Hematopoietic multipotent progenitor cell (in vitro differentiated cells): ENCODE measurements at regions not wholly inside any gene's neighbourhood (a gene's known extent, or its start where the extent isn't known, plus 50 kb on each side); places are given as distances from the start of the nearest gene placed in this dataset.
"Not testable (repeated sequence)": the region's sequence is repeated elsewhere in the genome, so short reads cannot be mapped to it uniquely, and the experiment has no call there.

Experiments used
- DNase-seq, 3 donors: peaks; one replicate each; pipeline ENCODE4 v3.0.0-alpha.2; 2011 to 2015; ENCODE audit warnings: low read depth in 2 of 3, low spot score in 2 of 3

DNA sequence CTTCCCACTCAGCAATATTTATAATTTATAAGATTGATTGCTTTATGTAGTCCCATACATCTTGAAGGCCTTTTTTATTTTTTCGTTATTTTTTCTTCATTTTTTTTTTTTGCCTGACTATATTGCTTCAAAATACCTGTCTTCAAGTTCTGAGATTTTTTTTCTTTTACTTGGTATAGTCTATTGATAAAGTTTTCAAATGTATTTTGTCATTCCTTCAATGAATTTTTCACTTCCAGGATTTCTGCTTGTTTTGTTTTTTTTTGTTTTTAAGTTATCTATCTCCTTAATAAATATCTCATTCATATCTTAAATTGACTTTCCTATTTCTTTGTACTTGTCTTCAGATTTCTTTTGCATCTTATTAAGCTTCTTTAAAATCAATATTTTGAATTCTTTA lies 905.6 kb upstream of the CDH6 start:
- no peak for DNase-seq

- no peak for DNase-seq
Measured at GRCh38 chr5:30279237-30279636, 914.2 kb upstream of the CDH6 start.

GRCh38 chr5:30267026-30267425 lies 926.5 kb upstream of the CDH6 start:
- no peak for DNase-seq

- no peak for DNase-seq
Measured at GRCh38 chr5:30239331-30240022, 954.0 kb upstream of the CDH6 start.

DNA sequence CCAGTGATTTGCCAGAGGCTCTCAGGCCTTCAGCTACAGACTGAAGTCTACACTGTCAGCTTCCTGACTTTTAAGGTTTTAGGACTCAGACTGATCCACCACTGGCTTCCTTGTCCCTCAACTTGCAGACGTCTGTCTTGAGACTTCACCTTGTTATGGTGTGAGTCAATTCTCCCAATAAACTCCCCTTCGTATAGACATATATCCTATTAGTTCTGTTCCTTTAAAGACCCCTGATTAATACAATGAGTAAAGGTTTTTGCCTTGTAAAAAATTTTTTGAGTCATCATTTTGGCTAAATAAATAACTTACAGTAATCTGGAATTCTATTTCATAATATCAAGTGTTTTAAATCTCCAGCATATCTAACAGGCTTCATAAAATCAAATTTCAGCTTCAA lies 956.3 kb upstream of the CDH6 start:
- no peak for DNase-seq

DNA sequence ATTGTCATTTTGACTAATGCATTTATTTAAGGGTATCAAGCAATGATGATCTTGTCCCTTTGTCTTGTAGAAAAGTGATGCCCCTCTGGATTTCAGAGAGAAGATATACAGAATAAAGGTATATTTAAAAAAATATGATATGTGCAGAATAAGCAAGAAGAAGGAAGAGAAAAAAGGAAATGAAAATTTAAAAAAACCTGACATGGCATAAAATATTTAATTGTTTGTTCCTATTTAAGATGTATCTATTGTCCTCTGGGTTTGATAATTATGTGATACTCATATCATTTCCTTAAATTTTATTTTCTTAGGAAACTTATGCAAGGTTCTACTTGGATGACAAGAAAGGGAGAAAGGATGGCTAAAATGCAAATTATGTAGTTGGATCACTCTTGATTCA lies 983.7 kb upstream of the CDH6 start:
- DNase-seq: no peak

GRCh38 chr5:30197662-30198061 lies 995.8 kb upstream of the CDH6 start:
- DNase-seq: no peak

- no peak for DNase-seq
Measured at GRCh38 chr5:30195036-30195435, 998.5 kb upstream of the CDH6 start.

DNA sequence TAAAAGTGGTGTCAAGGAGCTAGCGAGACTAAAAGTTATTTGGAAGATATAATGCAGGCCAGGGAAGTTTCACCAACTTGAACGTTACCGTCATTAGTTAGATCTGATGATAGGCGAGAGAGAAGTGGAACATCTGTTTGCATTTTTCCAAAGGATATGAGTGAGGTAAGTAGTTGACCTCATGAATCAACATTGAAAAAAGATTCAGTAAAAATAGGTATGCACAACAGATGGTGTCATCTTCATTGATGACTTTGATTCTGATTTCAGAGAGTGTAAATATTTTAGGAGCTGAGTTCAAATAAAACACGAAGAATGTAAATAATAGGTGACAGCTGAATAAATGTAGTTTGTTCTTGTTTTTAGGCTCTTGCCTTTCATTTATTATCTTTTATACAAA lies 998.9 kb upstream of the CDH6 start:
- DNase-seq: no peak

- DNase-seq: no peak
Measured at GRCh38 chr5:30183795-30184194, 1009.7 kb upstream of the CDH6 start.

- DNase-seq: no peak
Measured at GRCh38 chr5:30156156-30156555, 1037.3 kb upstream of the CDH6 start.

DNA sequence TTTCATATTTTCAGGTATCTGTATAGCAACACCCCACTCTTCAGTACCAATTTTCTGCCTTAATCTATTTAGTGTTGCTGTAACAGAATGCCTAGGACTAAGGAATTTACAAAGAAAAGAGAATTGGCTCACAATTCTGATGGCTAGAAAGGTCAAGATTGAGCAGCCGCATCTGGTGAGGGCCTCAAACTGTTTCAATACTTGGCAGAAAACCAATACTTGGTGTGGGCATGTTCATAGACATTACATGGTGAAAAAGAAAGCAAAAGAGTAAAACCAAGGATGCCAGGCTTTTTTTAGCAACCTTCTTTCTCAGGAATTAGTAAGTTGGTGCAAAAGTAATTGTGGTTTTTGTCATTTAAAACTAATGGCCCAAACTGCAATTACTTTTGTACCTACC lies 1041.1 kb upstream of the CDH6 start:
- DNase-seq: no peak

DNA sequence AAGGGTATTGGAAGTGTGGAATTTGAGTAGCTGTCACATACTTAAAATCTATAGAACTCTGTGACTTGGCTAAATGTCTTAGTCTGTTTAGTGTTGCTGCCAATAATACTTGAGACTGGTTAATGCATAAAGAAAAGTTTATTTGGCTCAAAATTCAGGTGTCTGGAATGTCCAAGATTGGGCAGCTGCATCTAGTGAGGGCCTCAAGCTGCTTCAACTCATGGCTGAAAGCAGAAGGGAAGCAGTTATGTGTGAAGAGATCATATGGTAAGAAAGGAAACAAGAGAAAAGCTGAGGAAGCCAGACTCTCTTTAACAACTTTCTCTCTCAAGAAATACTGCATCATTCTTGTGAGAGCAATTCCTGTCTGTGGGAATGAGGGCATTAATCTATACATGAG lies 1043.3 kb upstream of the CDH6 start:
- no peak for DNase-seq

- no peak for DNase-seq
Measured at GRCh38 chr5:30149526-30149925, 1044.0 kb upstream of the CDH6 start.

GRCh38 chr5:30147976-30148375 lies 1045.5 kb upstream of the CDH6 start:
- DNase-seq: no peak

- DNase-seq: not testable (repeated sequence)
Measured at GRCh38 chr5:30144059-30144458, 1049.4 kb upstream of the CDH6 start.

DNA sequence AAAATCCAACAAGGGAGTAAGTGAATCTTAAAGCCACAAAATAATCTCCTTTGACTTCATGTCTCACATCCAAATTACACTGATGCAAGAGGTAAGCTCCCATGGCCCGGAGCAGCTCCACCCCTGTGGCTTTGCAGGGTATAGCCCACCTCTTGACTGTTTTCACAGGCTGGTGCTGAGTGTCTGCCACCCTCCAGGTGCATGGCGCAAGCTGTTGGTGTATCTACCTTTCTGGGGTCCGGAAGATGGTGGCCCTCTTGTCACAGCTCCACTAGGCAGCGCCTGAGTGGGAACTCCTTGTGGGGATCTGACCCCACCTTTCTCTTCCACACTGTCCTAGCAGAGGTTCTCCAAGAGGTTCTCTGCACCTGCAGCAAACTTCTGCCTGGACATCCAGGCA lies 1051.1 kb upstream of the CDH6 start:
- no peak for DNase-seq

DNA sequence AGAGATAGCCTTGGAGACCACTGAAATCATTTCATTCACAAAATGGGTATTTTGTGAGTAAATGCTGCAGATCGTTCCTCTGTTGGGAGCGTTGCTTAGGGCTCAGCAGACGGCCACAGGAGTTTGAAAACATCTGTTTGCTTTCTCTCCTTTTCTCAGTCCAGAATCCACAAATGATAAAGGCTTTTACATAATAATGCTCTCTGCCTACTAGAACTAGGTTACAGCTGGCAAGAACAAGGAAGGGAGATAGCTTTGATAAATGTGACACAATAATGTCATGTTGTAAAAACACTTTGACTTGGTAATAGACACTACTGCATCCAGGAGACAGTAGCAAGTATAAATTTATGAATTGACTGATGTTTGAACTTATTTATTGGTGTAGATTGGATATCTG lies 1072.4 kb upstream of the CDH6 start:
- no peak for DNase-seq

GRCh38 chr5:30117135-30117534 lies 1076.4 kb upstream of the CDH6 start:
- no peak for DNase-seq

- no peak for DNase-seq
Measured at GRCh38 chr5:30113542-30113941, 1079.9 kb upstream of the CDH6 start.

DNA sequence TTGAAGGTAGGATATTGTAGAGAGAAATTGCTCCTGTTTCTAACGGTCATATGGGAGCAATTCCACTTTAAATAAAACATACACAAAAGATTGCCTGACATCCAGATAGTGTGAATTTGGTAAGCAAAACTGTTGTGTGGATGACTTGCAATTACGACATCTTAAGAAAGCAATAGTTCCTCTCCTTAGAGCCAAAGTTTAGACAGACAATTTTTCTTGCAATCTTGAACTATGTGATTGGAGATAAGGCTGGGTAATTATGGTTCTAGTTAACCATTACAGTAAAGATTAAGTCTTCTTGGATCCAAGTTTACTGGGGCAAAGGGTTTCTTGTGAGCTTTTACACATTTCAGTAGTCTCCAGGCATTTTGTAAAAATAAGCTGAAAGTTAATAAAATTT lies 1080.6 kb upstream of the CDH6 start:
- no peak for DNase-seq

DNA sequence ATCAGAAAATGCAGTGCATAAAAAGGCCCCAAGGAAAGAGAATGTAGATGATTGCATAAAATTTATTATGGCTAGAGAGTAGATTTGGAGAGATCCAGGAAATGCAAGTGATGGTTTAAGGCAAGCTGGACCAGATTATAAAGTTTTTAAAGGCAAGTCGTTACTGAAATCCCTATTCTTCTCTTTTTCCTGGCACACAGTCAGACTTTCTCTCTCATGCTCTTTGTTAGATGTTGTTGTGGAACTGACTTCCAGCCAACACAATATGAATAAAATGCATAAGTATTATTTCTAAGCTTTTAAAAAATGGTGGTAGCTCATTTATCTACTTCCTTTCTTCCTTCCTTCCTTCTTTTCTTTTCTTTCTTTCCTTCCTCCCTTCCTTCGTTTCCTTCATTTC lies 1085.4 kb upstream of the CDH6 start:
- no peak for DNase-seq

GRCh38 chr5:30106596-30106995 lies 1086.9 kb upstream of the CDH6 start:
- no peak for DNase-seq
